Adrenal gland (tissue), 9 donors: ENCODE measurements at regions not wholly inside any gene's neighbourhood (a gene's known extent, or its start where the extent isn't known, plus 50 kb on each side); places are given as distances from the start of the nearest gene placed in this dataset.

Experiments
- DNase-seq, 7 donors: peaks; one replicate each; pipeline ENCODE4 v3.0.0-alpha.2; 2019 to 2020
- H3K27ac ChIP-seq, 5 donors: fragments of 200-600 bp; sonication (generic) in 4 of 5; 1 replicate in 3 of 5; 2 replicates in 2 of 5; pipeline versions ENCODE4 v1.5.1 to v1.8.0; 2016 to 2020; ENCODE audit warnings: mild to moderate bottlenecking in 1 of 5
- H3K27me3 ChIP-seq: fragments of 200-600 bp; 2 replicates; pipeline ENCODE4 v1.8.0; 2021
- H3K36me3 ChIP-seq, 2 donors: fragments of 200-600 bp; replicated peaks in 1 of 2; 1 replicate in 1 of 2; 2 replicates in 1 of 2; pipeline versions ENCODE4 v1.5.1 to v1.8.0; 2018 to 2022
- H3K4me1 ChIP-seq, 2 donors: fragments of 200-600 bp; replicated peaks in 1 of 2; 1 replicate in 1 of 2; 2 replicates in 1 of 2; pipeline versions ENCODE4 v1.5.1 to v1.8.0; 2018 to 2021
- H3K4me3 ChIP-seq, 4 donors: fragments of 200-600 bp; sonication (generic) in 3 of 4; one replicate each; pipeline ENCODE4 v1.5.1; 2016 to 2018
- H3K9me3 ChIP-seq, 3 donors: fragments of 200-600 bp; sonication (generic) in 1 of 3; replicated peaks in 1 of 3; 1 replicate in 2 of 3; 2 replicates in 1 of 3; pipeline versions ENCODE4 v1.5.1 to v1.8.0; 2016 to 2021
- CTCF ChIP-seq, 6 experiments: fragments of 450-650 bp in 4 of 6; fragments of 200-600 bp in 2 of 6; sonication (generic) in 1 of 6; IDR thresholded peaks; 1 replicate in 5 of 6; 2 replicates in 1 of 6; pipeline versions ENCODE4 v1.5.1 to v1.8.0; 2016 to 2021; ENCODE audit warnings: antibody characterized with exemption in 6 of 6, mild to moderate bottlenecking in 2 of 6, moderate library complexity in 1 of 6
- POLR2A ChIP-seq, 2 donors: fragments of 450-650 bp; IDR thresholded peaks; one replicate each; pipeline ENCODE4 v1.6.1; 2017; ENCODE audit warnings: antibody characterized with exemption in 2 of 2, mild to moderate bottlenecking in 2 of 2, moderate library complexity in 1 of 2
- WGBS, 4 donors: extraction: QIAGEN DNeasy Blood & Tissue Kit in 2 of 4; methylation state at CpG; one replicate each; pipeline versions ENCODE4 v1.1.5 to v1.1.7; 2013 to 2017; 5-methylcytosine and 5-hydroxymethylcytosine counted together
- intact Hi-C, 2 donors: fragments of 100-400 bp; cut with DNase I; formaldehyde crosslinking; loops; one replicate each; pipeline versions ENCODE4 v1.14.1 to v1.15.0; 2022 to 2023
- donor health status: healthy with polysubstance abuse.
- donor health status: Bipolar disorder and iron deficiency.
- donor health status: DM: yes; HTN: yes; CAD: no.
- donor health status: DM: no; HTN: no; CAD: no.
- donor health status: DM: no; HTN: no; CAD: no.

- H3K9me3 ChIP-seq = no peaks in the 10 kb centered on the region
- no peaks in the 10 kb centered on the region for H3K27me3 ChIP-seq
- H3K4me3 ChIP-seq = no peak overlapping the region
- DNase-seq = no peak
- TF ChIP-seq CTCF (IDR thresholded peaks at IDR 0.05) (no peak), POLR2A (IDR thresholded peaks at IDR 0.05) (no peak)
- no peaks in the 10 kb centered on the region for H3K4me1 ChIP-seq
- no peak overlapping the region for H3K27ac ChIP-seq
- intact Hi-C loops = no loop called here
- H3K36me3 ChIP-seq = no peaks in the 10 kb centered on the region
Observed at GRCh38 chr11:11140510-11140909, 212.5 kb downstream of the CSNK2A3 start.

- no peaks in the 10 kb centered on the region for H3K4me1 ChIP-seq
- intact Hi-C loops = no loop called here
- DNase-seq = no peak
- H3K9me3 ChIP-seq = no peaks in the 10 kb centered on the region
- H3K4me3 ChIP-seq = no peak overlapping the region
- H3K36me3 ChIP-seq = no peaks in the 10 kb centered on the region
- TF ChIP-seq CTCF (IDR thresholded peaks at IDR 0.05) = no peak
- TF ChIP-seq POLR2A (IDR thresholded peaks at IDR 0.05) = no peak
- H3K27me3 ChIP-seq = no peaks in the 10 kb centered on the region
- H3K27ac ChIP-seq = no peak overlapping the region
- 54 to 92% (median 60%) methylated on average over 1 of the region's 1 CpG for WGBS, 4 donors
Observed at GRCh38 chr11:11137339-11137738, 215.7 kb downstream of the CSNK2A3 start.

- Histone ChIP-seq H3K4me3 (no peak overlapping the region), H3K9me3 (no peaks in the 10 kb centered on the region), H3K4me1 (no peaks in the 10 kb centered on the region), H3K27ac (no peak overlapping the region), H3K27me3 (no peaks in the 10 kb centered on the region), H3K36me3 (no peaks in the 10 kb centered on the region)
- WGBS, 4 donors = 50 to 71% (median 61%) methylated on average over 2 of the region's 2 CpGs
- DNase-seq = no peak
- no peak for TF ChIP-seq CTCF (IDR thresholded peaks at IDR 0.05)
- TF ChIP-seq POLR2A (IDR thresholded peaks at IDR 0.05) = no peak
- intact Hi-C loops = no loop called here
Observed at GRCh38 chr11:11135820-11136476, 217.1 kb downstream of the CSNK2A3 start.

- Histone ChIP-seq H3K27me3 (peaks cover 5% of the 10 kb centered on the region), H3K9me3 (no peaks in the 10 kb centered on the region), H3K27ac (no peak overlapping the region), H3K4me1 (no peaks in the 10 kb centered on the region), H3K4me3 (no peak overlapping the region), H3K36me3 (no peaks in the 10 kb centered on the region)
- DNase-seq = no peak
- WGBS, 4 donors = 83 to 94% (median 88%) methylated on average over 1 of the region's 1 CpG
- TF ChIP-seq POLR2A (IDR thresholded peaks at IDR 0.05) (no peak), CTCF (IDR thresholded peaks at IDR 0.05) (no peak)
- intact Hi-C loops = no loop called here
Observed at GRCh38 chr11:11129118-11129517, 223.9 kb downstream of the CSNK2A3 start.
